ENCODE measurements at regions not wholly inside any gene's neighbourhood (a gene's known extent, or its start where the extent isn't known, plus 50 kb on each side); places are given as distances from the start of the nearest gene placed in this dataset.

DNA sequence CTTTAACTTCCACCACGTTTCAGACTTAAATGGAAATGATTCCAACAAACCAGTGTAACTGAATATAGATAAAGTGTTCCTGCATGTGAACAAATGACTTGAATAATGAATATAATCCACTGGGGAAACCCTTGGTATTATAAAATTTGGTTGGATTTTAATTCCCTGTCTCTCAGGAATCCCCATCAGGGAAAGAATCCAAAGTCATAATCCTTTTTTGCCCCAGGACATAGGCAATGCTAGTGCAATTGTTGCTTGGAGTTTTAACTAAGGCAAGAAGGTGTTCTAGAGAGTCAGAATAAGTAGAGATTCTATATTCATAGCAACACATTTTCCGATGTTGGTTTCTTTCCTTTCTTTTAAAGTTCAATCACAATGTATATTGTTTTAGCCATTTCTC is 1169.4 kb downstream of the GALC start:
- TF ChIP-seq BHLHE40 (IDR thresholded peaks at IDR 0.05; ENCODE audit: low read depth, low read length): no peak
- TF ChIP-seq, protein P1, sequence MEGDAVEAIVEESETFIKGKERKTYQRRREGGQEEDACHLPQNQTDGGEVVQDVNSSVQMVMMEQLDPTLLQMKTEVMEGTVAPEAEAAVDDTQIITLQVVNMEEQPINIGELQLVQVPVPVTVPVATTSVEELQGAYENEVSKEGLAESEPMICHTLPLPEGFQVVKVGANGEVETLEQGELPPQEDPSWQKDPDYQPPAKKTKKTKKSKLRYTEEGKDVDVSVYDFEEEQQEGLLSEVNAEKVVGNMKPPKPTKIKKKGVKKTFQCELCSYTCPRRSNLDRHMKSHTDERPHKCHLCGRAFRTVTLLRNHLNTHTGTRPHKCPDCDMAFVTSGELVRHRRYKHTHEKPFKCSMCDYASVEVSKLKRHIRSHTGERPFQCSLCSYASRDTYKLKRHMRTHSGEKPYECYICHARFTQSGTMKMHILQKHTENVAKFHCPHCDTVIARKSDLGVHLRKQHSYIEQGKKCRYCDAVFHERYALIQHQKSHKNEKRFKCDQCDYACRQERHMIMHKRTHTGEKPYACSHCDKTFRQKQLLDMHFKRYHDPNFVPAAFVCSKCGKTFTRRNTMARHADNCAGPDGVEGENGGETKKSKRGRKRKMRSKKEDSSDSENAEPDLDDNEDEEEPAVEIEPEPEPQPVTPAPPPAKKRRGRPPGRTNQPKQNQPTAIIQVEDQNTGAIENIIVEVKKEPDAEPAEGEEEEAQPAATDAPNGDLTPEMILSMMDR (conservative IDR thresholded peaks at IDR 0.05; ENCODE audit: low read depth, low read length): no peak
- TF ChIP-seq, protein P2, sequence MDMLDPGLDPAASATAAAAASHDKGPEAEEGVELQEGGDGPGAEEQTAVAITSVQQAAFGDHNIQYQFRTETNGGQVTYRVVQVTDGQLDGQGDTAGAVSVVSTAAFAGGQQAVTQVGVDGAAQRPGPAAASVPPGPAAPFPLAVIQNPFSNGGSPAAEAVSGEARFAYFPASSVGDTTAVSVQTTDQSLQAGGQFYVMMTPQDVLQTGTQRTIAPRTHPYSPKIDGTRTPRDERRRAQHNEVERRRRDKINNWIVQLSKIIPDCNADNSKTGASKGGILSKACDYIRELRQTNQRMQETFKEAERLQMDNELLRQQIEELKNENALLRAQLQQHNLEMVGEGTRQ (IDR thresholded peaks at IDR 0.05; ENCODE audit: low read depth, low read length): no peak
- no peak for TF ChIP-seq FOS (IDR thresholded peaks at IDR 0.05; ENCODE audit: low read depth, low read length)
- TF ChIP-seq POLR2A (IDR thresholded peaks at IDR 0.05; ENCODE audit: low read depth, low read length): no peak
- no peak for TF ChIP-seq SMC3 (IDR thresholded peaks at IDR 0.05; ENCODE audit: low read depth, low read length)
- TF ChIP-seq, protein P3, sequence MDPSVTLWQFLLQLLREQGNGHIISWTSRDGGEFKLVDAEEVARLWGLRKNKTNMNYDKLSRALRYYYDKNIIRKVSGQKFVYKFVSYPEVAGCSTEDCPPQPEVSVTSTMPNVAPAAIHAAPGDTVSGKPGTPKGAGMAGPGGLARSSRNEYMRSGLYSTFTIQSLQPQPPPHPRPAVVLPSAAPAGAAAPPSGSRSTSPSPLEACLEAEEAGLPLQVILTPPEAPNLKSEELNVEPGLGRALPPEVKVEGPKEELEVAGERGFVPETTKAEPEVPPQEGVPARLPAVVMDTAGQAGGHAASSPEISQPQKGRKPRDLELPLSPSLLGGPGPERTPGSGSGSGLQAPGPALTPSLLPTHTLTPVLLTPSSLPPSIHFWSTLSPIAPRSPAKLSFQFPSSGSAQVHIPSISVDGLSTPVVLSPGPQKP (IDR thresholded peaks at IDR 0.05; ENCODE audit: borderline replicate concordance, low read depth, low read length): no peak

All from IMR-90 (cell line).